ENCODE measurements at regions not wholly inside any gene's neighbourhood (a gene's known extent, or its start where the extent isn't known, plus 50 kb on each side); places are given as distances from the start of the nearest gene placed in this dataset.

GRCh38 chr6:77354581-77354980 lies 108.7 kb downstream of the HTR1B start:
- intact Hi-C loops (cut with DNase I; ENCODE audit: low total_unique reads), result no loop called here
- no peak for DNase-seq
- Histone ChIP-seq H3K4me3 (no peak overlapping the region), H3K4me1 (no peaks in the 10 kb centered on the region), H3K27me3 (no peaks in the 10 kb centered on the region), H3K9me3 (no peaks in the 10 kb centered on the region), H3K36me3 (no peaks in the 10 kb centered on the region), H3K27ac (no peak overlapping the region)
- TF ChIP-seq EP300 (IDR thresholded peaks at IDR 0.05) (no peak), POLR2A (IDR thresholded peaks at IDR 0.05) (no peak), POLR2AphosphoS5 (IDR thresholded peaks at IDR 0.05) (no peak)
- TF ChIP-seq, protein P1, sequence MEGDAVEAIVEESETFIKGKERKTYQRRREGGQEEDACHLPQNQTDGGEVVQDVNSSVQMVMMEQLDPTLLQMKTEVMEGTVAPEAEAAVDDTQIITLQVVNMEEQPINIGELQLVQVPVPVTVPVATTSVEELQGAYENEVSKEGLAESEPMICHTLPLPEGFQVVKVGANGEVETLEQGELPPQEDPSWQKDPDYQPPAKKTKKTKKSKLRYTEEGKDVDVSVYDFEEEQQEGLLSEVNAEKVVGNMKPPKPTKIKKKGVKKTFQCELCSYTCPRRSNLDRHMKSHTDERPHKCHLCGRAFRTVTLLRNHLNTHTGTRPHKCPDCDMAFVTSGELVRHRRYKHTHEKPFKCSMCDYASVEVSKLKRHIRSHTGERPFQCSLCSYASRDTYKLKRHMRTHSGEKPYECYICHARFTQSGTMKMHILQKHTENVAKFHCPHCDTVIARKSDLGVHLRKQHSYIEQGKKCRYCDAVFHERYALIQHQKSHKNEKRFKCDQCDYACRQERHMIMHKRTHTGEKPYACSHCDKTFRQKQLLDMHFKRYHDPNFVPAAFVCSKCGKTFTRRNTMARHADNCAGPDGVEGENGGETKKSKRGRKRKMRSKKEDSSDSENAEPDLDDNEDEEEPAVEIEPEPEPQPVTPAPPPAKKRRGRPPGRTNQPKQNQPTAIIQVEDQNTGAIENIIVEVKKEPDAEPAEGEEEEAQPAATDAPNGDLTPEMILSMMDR (IDR thresholded peaks at IDR 0.05), result no peak

- intact Hi-C loops (cut with DNase I; ENCODE audit: low total_unique reads), result no loop called here
- Histone ChIP-seq H3K4me3 (no peak overlapping the region), H3K27me3 (no peaks in the 10 kb centered on the region), H3K9me3 (no peaks in the 10 kb centered on the region), H3K4me1 (no peaks in the 10 kb centered on the region), H3K36me3 (no peaks in the 10 kb centered on the region), H3K27ac (no peak overlapping the region)
- DNase-seq, result no peak
- TF ChIP-seq, protein P1 (IDR thresholded peaks at IDR 0.05), result no peak
- TF ChIP-seq POLR2A (IDR thresholded peaks at IDR 0.05) (no peak), POLR2AphosphoS5 (IDR thresholded peaks at IDR 0.05) (no peak), EP300 (IDR thresholded peaks at IDR 0.05) (no peak)
Measured at GRCh38 chr6:77353129-77353528, 110.2 kb downstream of the HTR1B start.

- H3K4me1 ChIP-seq, result peaks cover 0 to 12% (median 0%) of the 10 kb centered on the region in 4 donors
- no peak overlapping the region for H3K4me3 ChIP-seq
- H3K27ac ChIP-seq, result no peak overlapping the region
- intact Hi-C loops (cut with DNase I; ENCODE audit: low total_unique reads), result no loop called here
- peak; percentile 5 to 68 for DNase-seq
- no peaks in the 10 kb centered on the region for H3K27me3 ChIP-seq
- 25 to 53% (median 45%) methylated on average over 4 of the region's 4 CpGs for WGBS, 5 donors
- H3K36me3 ChIP-seq, result no peaks in the 10 kb centered on the region
- TF ChIP-seq POLR2AphosphoS5 (IDR thresholded peaks at IDR 0.05) (peak in 1 of 3 donors; percentile 41), EP300 (IDR thresholded peaks at IDR 0.05) (no peak)
- H3K9me3 ChIP-seq, result no peaks in the 10 kb centered on the region
Measured at GRCh38 chr6:77341058-77341986, 122.0 kb downstream of the HTR1B start.

DNA sequence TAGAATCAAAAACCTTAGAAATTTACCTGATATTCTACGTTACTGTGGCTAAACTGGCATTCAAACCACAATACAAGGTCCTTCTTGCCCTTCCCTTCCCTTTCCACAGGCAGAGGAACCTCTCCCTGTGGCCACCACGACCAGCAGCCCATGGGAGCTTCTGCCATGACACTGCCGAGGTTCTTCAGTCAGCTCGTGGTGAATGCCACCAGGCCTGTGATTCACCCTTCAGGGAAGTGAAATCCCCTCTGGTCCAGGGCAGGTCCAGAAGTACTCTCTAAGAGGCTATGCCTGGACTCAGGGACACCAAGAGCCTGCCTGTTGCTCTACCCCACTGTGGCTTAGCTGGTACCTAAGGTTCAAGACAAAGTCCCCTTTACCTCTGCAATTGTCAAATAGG lies 123.0 kb downstream of the HTR1B start:
- Histone ChIP-seq H3K9me3 (no peaks in the 10 kb centered on the region), H3K27me3 (no peaks in the 10 kb centered on the region), H3K4me1 (peaks cover 0 to 12% (median 0%) of the 10 kb centered on the region in 4 donors), H3K4me3 (no peak overlapping the region), H3K36me3 (no peaks in the 10 kb centered on the region), H3K27ac (no peak overlapping the region)
- TF ChIP-seq POLR2A (IDR thresholded peaks at IDR 0.05), result no peak
- WGBS, 5 donors, result 66 to 82% (median 75%) methylated on average over 4 of the region's 4 CpGs
- intact Hi-C loops (cut with DNase I; ENCODE audit: low total_unique reads), result no loop called here
- no peak for DNase-seq

- peaks cover 0 to 12% (median 0%) of the 10 kb centered on the region in 4 donors for H3K4me1 ChIP-seq
- 81 to 95% (median 94%) methylated on average over 2 of the region's 2 CpGs for WGBS, 5 donors
- peaks cover 0 to under 1% (median 0%) of the 10 kb centered on the region in 4 donors for H3K9me3 ChIP-seq
- DNase-seq, result no peak
- H3K4me3 ChIP-seq, result no peak overlapping the region
- intact Hi-C loops (cut with DNase I; ENCODE audit: low total_unique reads), result no loop called here
- no peaks in the 10 kb centered on the region for H3K27me3 ChIP-seq
- TF ChIP-seq POLR2AphosphoS5 (IDR thresholded peaks at IDR 0.05) (no peak), EP300 (IDR thresholded peaks at IDR 0.05) (no peak), POLR2A (IDR thresholded peaks at IDR 0.05) (no peak)
- TF ChIP-seq, protein P1 (IDR thresholded peaks at IDR 0.05), result no peak
- H3K27ac ChIP-seq, result no peak overlapping the region
- H3K36me3 ChIP-seq, result no peaks in the 10 kb centered on the region
Measured at GRCh38 chr6:77339926-77340325, 123.4 kb downstream of the HTR1B start.
